OCI-LY3 (cell line): ENCODE measurements at regions not wholly inside any gene's neighbourhood (a gene's known extent, or its start where the extent isn't known, plus 50 kb on each side); places are given as distances from the start of the nearest gene placed in this dataset.

Experiments used
- CTCF ChIP-seq: fragments of 200-600, 300-600 bp; sonication (generic); IDR thresholded peaks from 2 replicates; pipeline ENCODE4 v1.5.1; 2014; ENCODE audit warnings: antibody characterized with exemption, low read length, low read depth
- EZH2phosphoT487 ChIP-seq: fragments of 200-600 bp; shearing (Covaris generic); IDR thresholded peaks from 2 replicates; pipeline ENCODE4 v1.6.1; 2018; ENCODE audit warnings: antibody characterized with exemption, mixed run types, low read depth

GRCh38 chr2:67752969-67753368, 309.8 kb downstream of the C1D start:
- TF ChIP-seq CTCF (no peak), EZH2phosphoT487 (no peak)
